GM23338 (cell line): ENCODE measurements at regions not wholly inside any gene's neighbourhood (a gene's known extent, or its start where the extent isn't known, plus 50 kb on each side); places are given as distances from the start of the nearest gene placed in this dataset.

ENCODE experiments used
- ATAC-seq: fragments of 200-7000 bp; cut with Tn5 transposase; 3 replicates; pipeline ENCODE4 v1.9.1; 2020
- DNase-seq: peaks from one replicate; pipeline ENCODE4 v3.0.0-alpha.2; 2015; ENCODE audit warnings: low spot score
- H2AFZ ChIP-seq: fragments of 200-600 bp; sonication (generic); 2 replicates; pipeline ENCODE4 v1.8.0; 2016; ENCODE audit warnings: antibody characterized with exemption, mild to moderate bottlenecking, moderate library complexity
- H3F3A ChIP-seq: fragments of 200-600 bp; sonication (generic); replicated peaks from 2 replicates; pipeline ENCODE4 v1.8.0; 2017; ENCODE audit warnings: antibody characterized with exemption, mixed run types, low read depth
- H3K27ac ChIP-seq: fragments of 200-600 bp; sonication (generic); 2 replicates; pipeline ENCODE4 v1.6.1; 2016; ENCODE audit warnings: low read depth
- H3K27me3 ChIP-seq: fragments of 200-600 bp; sonication (generic); 2 replicates; pipeline ENCODE4 v1.8.0; 2016; ENCODE audit warnings: mild to moderate bottlenecking, mixed run types, moderate library complexity; ENCODE audit not compliant: insufficient read depth
- H3K36me3 ChIP-seq: fragments of 200-600 bp; sonication (generic); 2 replicates; pipeline ENCODE4 v1.8.0; 2016; ENCODE audit warnings: mild to moderate bottlenecking; ENCODE audit not compliant: insufficient read depth
- H3K4me1 ChIP-seq: fragments of 200-600 bp; sonication (generic); 2 replicates; pipeline ENCODE4 v1.8.0; 2016; ENCODE audit warnings: mild to moderate bottlenecking, moderate library complexity; ENCODE audit not compliant: insufficient read depth
- H3K4me2 ChIP-seq: fragments of 200-600 bp; sonication (generic); 2 replicates; pipeline ENCODE4 v1.7.1; 2017; ENCODE audit warnings: mixed run types
- H3K4me3 ChIP-seq: fragments of 200-600 bp; sonication (generic); 2 replicates; pipeline ENCODE4 v1.6.1; 2016; ENCODE audit warnings: mixed run types
- H3K79me2 ChIP-seq: fragments of 200-600 bp; sonication (generic); replicated peaks from 2 replicates; pipeline ENCODE4 v1.8.0; 2017; ENCODE audit warnings: mild to moderate bottlenecking; ENCODE audit not compliant: insufficient read depth
- H3K9me2 ChIP-seq: fragments of 200-600 bp; sonication (generic); 2 replicates; pipeline ENCODE4 v1.8.0; 2017; ENCODE audit not compliant: insufficient read depth
- H4K20me1 ChIP-seq: fragments of 200-600 bp; sonication (generic); replicated peaks from 2 replicates; pipeline ENCODE4 v1.8.0; 2017; ENCODE audit warnings: mild to moderate bottlenecking; ENCODE audit not compliant: insufficient read depth
- H3K27ac Mint-ChIP-seq: 2 replicates; pipeline ENCODE4 v1.8.0; 2020; ENCODE audit warnings: inconsistent platforms, mild to moderate bottlenecking, moderate library complexity, mixed read lengths
- H3K27me3 Mint-ChIP-seq: 3 replicates; pipeline ENCODE4 v1.8.0; 2022; ENCODE audit warnings: low read depth, mild to moderate bottlenecking, moderate library complexity, mixed read lengths, inconsistent platforms; ENCODE audit not compliant: insufficient read depth, poor library complexity
- H3K36me3 Mint-ChIP-seq: 3 replicates; pipeline ENCODE4 v1.8.0; 2021; ENCODE audit warnings: low read depth, mild to moderate bottlenecking, inconsistent platforms, moderate library complexity, mixed read lengths
- H3K4me1 Mint-ChIP-seq: 3 replicates; pipeline ENCODE4 v1.8.0; 2020; ENCODE audit warnings: mild to moderate bottlenecking, inconsistent platforms, mixed read lengths
- H3K4me3 Mint-ChIP-seq: 3 replicates; pipeline ENCODE4 v1.8.0; 2021; ENCODE audit warnings: moderate library complexity, mild to moderate bottlenecking, inconsistent platforms, mixed read lengths
- H3K9me3 Mint-ChIP-seq: 3 replicates; pipeline ENCODE4 v1.8.0; 2020; ENCODE audit warnings: moderate library complexity, mild to moderate bottlenecking, inconsistent platforms, mixed read lengths
- CTCF ChIP-seq, 2 experiments: fragments of 200-600 bp in 1 of 2; sonication (generic) in 1 of 2; conservative IDR thresholded peaks; 2 replicates each; pipeline versions ENCODE4 v1.5.1 to v1.6.1; 2016 to 2017; ENCODE audit warnings: antibody characterized with exemption in 2 of 2, low read depth in 2 of 2, mild to moderate bottlenecking in 2 of 2, moderate library complexity in 1 of 2
- EZH2 ChIP-seq: fragments of 200-600 bp; sonication (generic); IDR thresholded peaks from one replicate; pipeline ENCODE4 v1.8.0; 2017; ENCODE audit warnings: antibody characterized with exemption, mild to moderate bottlenecking, low read depth; ENCODE audit not compliant: unreplicated experiment
- ZNF462 ChIP-seq: fragments of 250-450 bp; sonication (Bioruptor Pico); IDR thresholded peaks from 2 replicates; pipeline ENCODE4 v1.5.0; 2020; ENCODE audit warnings: mild to moderate bottlenecking, moderate library complexity

- no peak for TF ChIP-seq ZNF462 (CRISPR knock-in tag)
These were observed 281.0 kb downstream of the SAMD5 start (continued) for GRCh38 chr6:147789430-147789947.

- no peak for ATAC-seq
- H3K79me2 ChIP-seq = no peaks in the 10 kb centered on the region
- no peak for DNase-seq
- Mint-ChIP-seq H3K4me3 (no peak overlapping the region), H3K36me3 (no peaks in the 10 kb centered on the region), H3K27ac (no peak overlapping the region), H3K27me3 (no peaks in the 10 kb centered on the region), H3K4me1 (no peaks in the 10 kb centered on the region), H3K9me3 (peaks cover 3% of the 10 kb centered on the region; the same call in 1 of the 3 replicates)
- no peaks in the 10 kb centered on the region for H3K27me3 ChIP-seq
- H2AFZ ChIP-seq = no peak overlapping the region
- no peaks in the 10 kb centered on the region for H3K4me1 ChIP-seq
- H3K9me2 ChIP-seq = no peaks in the 10 kb centered on the region
- no peak overlapping the region for H3K27ac ChIP-seq
- H3F3A ChIP-seq = no peaks in the 10 kb centered on the region
- no peaks in the 10 kb centered on the region for H4K20me1 ChIP-seq
- H3K36me3 ChIP-seq = no peaks in the 10 kb centered on the region
- no peak overlapping the region for H3K4me2 ChIP-seq
- H3K4me3 ChIP-seq = no peak overlapping the region
- TF ChIP-seq CTCF (conservative IDR thresholded peaks at IDR 0.05; ENCODE audit: low read depth in 2 of 2) = no peak
- no peak for TF ChIP-seq ZNF462 (CRISPR knock-in tag)
- no peak for TF ChIP-seq EZH2
These were observed 285.6 kb downstream of the SAMD5 start for GRCh38 chr6:147793871-147794643.
